SK-MEL-5 (cell line): ENCODE measurements at regions not wholly inside any gene's neighbourhood (a gene's known extent, or its start where the extent isn't known, plus 50 kb on each side); places are given as distances from the start of the nearest gene placed in this dataset.
"Not testable (repeated sequence)": the region's sequence is repeated elsewhere in the genome, so short reads cannot be mapped to it uniquely, and the experiment has no call there.

Experiments used
- DNase-seq: peaks from one replicate; pipeline ENCODE4 v3.0.0-alpha.2; 2016; ENCODE audit warnings: low read depth, low spot score
- in situ Hi-C: cut with HindIII; loops from 2 replicates; pipeline ENCODE4 v1.10.0; 2016; ENCODE audit warnings: low sequenced_read_pairs, high pct_unique_total_duplicates, low pct_unique_long_range_greater_than_20kb

DNA sequence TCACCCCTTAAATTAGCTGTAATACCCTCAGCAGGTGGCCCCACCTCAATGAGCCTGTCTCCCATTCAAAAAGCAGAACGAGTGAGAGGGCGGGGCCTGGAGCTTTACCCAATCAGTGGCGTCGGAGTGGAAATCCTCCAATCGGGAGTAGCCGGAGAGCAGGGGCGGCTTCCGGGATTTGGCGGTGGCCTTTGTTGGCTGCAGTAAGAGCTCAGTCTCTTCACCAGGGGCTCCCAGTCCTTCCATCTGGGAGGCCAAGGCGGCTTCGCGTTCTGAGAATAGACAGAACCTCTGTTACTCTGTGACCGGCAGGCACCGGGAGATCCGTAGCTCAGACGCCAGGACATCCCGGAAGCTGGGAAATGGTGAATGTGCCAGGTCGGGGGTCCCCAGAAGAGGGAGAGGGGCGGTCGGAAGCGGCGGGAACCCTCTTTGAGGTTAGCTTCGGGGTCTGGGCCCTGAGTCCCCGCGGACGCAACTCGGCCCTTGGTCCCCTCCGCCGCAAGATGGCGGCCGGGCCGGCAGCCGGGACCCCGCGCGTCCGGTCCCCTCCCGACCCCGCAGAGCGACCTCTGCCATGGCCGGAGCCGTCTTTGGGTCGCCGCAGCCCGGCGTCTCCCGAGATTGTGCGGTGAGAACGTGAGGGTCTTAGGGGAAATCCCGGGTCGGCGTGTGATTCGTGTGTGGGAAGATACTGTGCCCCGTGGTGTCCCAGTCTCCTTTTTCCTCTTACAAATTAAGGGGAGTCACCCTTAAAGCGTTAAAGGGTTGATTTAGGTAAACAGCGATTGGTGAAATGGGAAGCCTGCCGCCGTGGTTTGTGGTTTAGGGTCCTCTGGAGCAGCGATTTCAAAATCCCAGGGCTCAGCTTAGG, 160.3 kb upstream of the ZNF267 start:
- in situ Hi-C loops: no loop called here
- DNase-seq: peak; percentile 95

DNA sequence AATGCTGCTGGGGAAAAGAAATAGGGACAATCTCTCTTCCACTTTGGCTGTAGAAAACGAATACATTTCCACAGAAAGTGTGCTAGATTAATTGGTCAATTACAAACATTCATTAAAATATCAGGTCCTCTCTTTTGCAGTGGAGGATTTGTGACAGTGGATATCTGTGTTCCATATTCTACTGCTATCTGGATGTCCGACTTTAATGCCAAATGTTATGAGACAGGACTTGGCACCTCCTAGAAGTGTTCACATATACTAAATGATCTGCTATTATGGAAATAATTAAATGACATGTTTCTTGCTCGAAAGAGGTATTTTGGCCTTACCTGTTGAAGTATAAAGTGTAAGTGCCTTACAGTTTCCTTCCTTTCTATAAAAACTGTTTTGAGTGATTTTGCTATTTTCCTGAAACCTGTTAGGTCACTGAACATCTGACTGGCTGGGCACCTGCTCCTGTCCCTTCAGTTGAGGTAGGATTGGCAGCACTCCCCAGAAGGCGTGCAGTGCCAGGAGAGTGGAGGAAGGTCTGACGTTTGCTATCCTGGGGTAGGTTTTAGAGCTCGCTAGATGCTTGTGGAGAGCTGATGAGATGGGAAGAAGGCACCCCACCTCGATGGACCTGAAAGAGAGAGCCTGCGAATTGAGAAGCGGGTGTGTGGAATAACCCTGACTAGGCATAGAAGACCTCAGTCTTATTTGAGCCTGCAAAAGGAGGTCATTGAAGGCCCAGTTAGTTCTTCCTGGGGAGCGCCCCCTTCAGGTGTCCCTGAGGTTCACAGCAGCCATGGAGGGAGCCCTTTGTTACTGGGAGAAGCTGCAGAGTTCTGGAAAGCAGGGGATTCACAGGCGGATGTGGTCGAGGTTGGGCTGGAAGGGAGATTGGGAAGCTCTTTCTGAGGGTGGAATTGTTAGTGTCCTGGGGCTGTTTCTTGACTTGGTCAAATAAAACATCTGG, 159.4 kb upstream of the ZNF267 start:
- no peak for DNase-seq

DNA sequence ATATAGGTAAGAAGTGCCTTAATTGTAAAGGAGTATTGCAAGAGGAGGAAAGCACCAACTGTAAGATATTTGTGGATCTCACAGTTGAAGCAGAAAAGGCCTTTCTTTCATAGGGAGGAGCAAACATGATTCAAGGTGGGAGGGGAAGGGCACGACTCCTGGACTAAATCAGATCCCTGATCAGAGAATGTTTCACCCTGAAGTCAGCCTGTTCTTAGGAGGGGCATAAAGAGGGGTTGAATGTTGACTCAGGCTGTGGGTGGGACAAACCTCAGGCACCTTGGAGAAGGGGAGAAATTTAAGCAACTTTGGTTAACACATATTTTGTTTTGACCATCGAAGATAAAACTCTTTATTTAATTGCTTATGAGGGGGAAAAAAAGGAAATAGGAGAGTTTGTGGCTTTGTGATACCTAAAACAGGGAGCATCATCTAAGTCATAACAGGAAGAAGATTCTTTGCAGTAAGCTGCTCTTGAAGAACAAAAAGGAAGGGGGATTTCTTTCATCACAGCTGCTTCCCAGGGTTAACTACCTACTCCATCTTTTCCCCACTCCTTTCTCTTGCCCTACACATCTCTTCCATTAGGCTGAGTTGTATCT, 158.6 kb upstream of the ZNF267 start:
- in situ Hi-C loops: no loop called here
- DNase-seq: no peak

More for the DNA sequence above, 159.4 kb upstream of the ZNF267 start:
- in situ Hi-C loops: no loop called here

DNA sequence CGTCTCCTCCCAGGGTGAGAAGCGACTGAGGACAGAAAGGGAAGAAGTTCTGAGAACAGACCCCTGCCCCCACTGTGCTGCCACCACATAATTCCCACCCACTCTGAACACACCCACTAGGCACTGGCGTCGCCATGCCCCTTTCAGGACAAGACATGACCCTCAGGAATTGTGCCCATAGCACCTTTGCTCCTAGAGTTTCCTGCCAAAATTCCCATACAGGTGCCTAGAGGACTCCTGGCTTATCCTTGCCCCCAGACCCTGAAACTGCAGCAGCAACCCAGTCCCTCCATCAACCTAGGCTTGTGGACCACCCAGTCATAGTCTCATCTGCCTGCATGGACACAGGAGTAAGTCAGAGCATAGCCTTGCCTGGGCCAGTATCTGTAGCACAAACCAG, 157.7 kb upstream of the ZNF267 start:
- in situ Hi-C loops: no loop called here
- DNase-seq: no peak

DNA sequence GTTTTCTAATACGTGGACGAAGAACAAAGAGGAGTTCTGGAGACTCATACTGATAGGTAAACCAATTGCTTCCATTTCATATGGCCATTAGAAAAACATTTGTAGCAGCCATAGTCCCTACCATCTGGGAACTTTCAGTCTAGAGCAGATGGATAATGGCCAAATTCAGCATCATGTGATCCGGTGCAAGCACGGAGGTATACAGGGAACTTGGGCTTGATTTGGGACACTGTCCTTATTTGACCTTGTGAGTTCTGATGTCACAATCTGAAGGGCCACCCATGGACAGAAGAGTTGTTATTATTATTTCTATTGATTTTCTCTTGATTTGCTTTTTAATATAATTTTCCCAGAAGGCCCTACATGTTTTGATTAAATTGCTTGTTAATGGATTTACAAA, 154.6 kb upstream of the ZNF267 start:
- in situ Hi-C loops: no loop called here
- DNase-seq: no peak

DNA sequence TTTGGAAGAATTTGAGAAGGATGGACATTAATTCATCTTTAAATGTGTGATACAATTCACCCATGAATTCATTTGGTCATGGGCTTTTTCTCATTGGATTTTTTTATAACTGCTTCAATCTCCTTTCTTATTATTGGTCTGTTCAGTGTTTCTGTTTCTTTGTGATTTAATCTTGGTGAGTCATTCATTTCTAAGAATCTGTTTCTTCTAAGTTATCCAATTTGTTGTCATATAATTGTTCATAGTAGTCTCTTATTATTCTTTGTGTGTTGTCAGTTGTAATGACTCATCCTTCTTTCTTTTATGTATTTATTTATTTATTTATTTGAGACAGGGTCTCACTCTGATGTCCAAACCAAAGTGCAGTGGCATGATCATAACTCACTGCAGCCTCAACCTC, 146.1 kb upstream of the ZNF267 start:
- no peak for DNase-seq
- in situ Hi-C loops: no loop called here

DNA sequence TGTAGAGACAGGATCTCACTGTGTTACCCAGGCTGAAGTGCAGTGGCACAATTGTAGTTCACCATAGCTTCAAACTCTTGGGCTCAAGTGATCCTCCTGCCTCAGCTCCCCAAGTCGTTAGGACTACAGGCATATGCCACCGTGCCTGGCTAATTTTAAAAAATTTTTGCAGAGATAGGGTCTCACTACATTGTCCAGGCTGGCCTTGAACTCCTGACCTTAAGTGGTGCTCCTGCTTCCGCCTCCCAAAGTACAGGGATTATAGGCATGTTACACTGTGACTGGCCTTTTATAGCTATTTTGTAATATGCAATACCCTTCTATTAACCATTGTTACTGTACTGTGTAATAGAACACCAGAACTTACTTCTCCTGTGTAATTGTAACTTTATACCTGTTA, 139.3 kb upstream of the ZNF267 start:
- DNase-seq: no peak
- in situ Hi-C loops: no loop called here

DNA sequence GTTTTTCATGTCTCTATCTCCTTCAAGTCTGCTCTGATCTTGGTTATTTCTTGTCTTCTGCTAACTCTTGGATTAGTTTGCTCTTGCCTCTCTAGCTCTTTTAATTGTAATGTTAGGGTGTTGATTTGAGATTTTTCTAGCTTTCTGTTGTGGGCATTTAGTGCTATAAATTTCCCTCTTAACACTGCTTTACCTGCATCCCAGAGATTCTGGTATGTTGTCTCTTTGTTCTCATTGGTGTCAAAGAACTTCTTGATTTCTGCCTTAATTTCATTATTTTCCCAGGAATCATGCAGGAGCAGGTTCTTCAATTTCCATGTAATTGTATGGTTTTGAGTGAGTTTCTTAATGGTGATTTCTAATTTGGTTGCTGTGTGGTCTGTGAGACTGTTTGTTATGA, 128.5 kb upstream of the ZNF267 start:
- DNase-seq, in situ Hi-C loops: not testable (repeated sequence)

DNA sequence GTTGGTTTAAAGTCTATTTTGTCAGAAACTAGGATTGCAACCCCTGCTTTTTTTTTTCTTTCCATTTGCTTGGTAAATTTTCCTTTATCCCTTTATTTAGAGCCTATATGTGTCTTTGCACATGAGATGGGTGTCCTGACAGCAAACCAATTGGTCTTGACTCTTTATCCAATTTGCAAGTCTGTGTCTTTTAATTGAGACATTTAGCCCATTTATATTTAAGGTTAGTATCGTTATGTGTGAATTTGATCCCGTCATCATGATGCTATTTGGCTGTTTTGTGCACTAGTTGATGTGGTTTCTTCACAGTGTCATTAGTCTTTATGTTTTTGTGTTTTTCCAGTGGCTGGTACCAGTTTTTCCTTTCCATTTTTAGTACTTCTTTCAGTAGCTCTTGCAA, 127.7 kb upstream of the ZNF267 start:
- DNase-seq: no peak
- in situ Hi-C loops: no loop called here

DNA sequence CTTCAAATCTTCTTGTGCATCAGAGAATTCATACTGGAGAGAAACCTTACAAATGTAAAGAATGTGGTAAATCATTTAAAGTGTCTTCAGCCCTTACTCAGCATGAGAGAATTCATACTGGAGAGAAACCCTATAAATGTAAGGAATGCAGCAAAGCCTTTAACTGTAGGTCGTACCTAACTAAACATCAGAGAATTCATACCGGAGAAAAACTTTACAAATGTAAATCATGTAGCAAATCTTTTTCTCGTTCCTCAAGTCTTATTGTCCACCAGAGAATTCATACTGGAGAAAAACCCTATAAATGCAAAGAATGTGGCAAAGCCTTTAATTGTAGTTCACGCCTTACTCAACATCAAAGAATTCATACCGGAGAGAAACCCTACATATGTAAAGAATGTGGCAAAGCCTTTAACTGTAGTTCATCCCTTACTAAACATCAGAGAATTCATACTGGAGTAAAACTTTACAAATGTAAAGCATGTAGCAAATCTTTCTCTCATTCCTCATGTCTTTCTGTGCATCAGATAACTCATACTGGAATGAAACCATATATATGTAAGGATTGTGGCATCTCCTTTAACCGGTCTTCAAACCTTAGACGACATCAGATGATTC, 118.5 kb upstream of the ZNF267 start:
- no peak for DNase-seq
- in situ Hi-C loops: no loop called here

DNA sequence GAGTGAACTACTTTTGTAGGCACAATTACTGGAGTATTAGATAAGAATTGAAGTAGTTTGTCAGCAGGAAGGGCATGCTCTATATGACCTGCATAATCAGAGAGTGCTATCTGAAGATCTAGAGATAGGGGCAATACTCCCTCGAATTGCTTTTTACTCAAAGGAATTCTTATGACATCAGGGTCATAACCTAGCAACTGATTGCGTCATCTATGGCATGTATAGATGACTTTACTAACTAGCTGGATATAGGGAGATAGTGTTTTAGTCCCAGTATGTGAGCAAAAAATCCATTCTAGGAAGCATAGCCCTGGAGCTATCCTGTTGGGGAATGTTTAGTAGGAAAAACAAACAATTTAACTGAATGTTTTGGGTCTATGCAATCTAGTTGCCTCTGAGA, 109.5 kb upstream of the ZNF267 start:
- DNase-seq: no peak
- in situ Hi-C loops: no loop called here

DNA sequence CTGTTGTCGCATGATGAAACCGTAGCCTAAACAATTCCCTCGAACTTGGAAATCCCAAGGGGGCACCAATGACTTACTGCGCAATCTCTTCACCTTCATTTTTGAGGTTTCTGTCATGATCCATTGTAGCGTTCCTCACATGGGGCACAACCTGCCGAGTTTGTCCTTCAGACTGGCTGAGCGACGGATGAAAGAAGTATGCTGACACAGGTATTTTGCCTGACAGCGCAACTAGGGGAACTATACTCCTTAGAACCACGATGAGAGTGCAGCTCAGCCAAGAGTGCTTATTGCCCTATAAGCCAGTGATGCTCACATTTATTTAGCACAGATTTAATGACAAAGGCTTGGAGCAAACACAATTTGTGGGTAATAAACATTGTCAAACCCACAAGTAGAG, 106.3 kb upstream of the ZNF267 start:
- in situ Hi-C loops: no loop called here
- DNase-seq: no peak

DNA sequence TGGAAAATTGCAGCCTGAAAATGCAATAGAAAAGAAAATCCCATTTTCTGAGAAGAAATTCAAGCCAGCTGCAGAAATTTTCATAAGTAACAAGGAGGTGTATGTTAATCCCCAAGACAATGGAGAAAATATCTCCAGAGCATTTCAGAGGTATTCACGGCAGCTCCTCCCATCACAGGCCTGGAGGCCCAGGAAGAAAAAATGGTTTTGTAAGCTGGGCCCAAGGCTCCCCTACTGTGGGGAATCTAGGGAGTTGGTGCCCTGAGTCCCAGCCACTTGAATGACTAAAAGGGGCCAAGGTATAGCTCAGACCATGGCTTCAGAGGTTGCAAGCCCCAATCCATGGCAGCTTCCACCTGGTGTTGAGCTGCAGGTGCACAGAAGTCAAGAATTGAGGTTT, 93.3 kb upstream of the ZNF267 start:
- no peak for DNase-seq
- in situ Hi-C loops: no loop called here

DNA sequence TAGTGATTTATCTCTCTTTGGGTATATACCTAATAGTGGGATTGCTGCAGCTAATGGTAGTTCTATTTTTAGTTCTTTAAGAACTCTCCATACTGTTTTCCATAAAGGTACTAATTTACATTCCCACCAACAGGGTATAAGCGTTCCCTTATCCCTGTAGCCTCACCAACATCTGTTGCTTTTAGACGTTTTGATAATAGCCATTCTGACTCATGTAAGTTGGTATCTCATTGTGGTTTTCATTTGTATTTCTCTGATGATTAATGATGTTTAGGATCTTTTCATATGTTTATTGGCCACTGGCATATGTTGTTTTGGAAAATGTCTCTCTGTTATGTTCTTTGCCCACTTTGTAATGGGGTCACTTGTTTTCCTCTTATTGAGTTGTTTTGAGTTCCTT, 88.5 kb upstream of the ZNF267 start:
- no peak for DNase-seq
- in situ Hi-C loops: no loop called here

DNA sequence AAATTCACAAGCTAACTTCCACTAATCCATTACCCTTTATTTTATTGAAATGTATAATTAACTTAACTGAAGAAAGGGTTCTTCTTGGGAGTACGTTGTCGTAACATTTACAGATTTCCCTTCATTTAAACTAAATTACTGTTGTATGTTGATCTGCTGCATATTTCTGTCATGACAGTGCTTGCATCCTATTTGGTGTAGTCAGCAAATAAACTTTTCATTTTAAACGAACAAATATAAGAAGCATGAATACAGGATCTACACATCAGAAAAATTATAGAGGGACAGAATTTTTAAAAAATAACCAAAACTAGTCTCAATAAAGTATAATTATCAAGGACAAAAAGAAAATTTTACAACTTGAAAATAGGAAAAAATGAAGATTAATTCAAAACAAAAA, 66.5 kb upstream of the ZNF267 start:
- in situ Hi-C loops: no loop called here
- no peak for DNase-seq

DNA sequence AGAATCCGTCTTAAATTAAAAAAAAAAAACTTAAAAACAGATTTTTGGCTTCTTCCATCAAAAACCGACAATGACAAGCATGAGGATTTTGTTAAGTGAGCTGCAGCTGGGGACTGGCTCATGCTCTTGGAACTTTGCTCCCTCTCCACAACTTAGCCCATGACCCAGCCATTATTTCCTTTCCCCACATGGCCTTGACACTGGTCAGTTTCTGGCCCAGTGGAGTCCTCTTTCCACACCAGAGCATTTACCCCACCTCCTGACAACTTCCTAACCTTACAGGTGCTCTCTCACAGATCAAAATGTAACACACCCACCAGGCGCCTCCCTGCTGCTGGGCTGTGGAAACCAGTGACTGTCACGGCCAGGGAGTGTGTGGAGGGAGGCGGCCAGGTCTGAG, 62.7 kb upstream of the ZNF267 start:
- in situ Hi-C loops: no loop called here
- no peak for DNase-seq

DNA sequence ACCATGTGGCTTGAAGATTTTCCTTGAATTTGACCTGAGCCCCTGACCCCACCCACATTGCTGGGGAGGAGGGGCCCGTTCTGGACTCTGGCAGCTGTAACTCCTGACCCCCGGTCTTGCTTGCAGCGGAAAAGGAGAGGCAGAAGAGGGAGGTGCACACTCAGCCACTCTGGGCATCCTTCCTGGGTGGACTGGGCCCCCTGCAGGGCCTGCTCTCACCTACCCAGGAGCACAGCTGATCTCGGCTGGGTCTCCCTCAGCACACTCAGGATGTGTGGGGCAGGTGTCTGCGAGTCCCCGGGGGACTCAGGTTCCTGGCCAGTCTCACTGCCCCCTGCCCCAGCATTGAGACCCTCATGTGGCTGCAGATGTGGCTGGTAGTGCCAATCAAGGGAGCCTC, 57.5 kb upstream of the ZNF267 start:
- DNase-seq, in situ Hi-C loops: not testable (repeated sequence)

DNA sequence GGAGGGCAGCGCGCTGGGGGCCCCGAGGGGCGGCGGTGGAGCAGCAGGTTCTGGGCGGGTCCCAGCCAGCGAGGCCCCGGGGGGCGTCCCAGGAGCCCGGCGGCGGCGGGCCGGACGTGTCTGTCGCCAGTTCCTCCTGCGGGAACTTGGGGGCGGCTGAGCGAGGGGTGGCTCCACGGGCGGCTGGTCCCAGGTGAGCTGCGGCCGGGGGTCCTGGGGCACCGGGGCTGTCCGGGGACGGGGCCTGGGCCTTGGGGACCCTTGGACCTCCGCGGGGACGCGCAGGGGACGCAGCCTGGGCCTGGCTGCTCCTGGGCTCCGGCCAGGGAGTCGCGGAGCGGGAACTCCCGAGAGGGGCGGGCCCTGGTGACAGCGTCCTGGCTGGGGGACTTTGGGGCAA, 54.2 kb upstream of the ZNF267 start:
- in situ Hi-C loops: no loop called here
- no peak for DNase-seq
